C1 segment of cervical spinal cord (tissue), 14 donors: ENCODE measurements at regions not wholly inside any gene's neighbourhood (a gene's known extent, or its start where the extent isn't known, plus 50 kb on each side); places are given as distances from the start of the nearest gene placed in this dataset.
"Not testable (repeated sequence)": the region's sequence is repeated elsewhere in the genome, so short reads cannot be mapped to it uniquely, and the experiment has no call there.

ENCODE experiments used
- DNase-seq, 14 donors: peaks; one replicate each; lab custom pipeline; 2025; lab: John Stamatoyannopoulos, UW

DNA sequence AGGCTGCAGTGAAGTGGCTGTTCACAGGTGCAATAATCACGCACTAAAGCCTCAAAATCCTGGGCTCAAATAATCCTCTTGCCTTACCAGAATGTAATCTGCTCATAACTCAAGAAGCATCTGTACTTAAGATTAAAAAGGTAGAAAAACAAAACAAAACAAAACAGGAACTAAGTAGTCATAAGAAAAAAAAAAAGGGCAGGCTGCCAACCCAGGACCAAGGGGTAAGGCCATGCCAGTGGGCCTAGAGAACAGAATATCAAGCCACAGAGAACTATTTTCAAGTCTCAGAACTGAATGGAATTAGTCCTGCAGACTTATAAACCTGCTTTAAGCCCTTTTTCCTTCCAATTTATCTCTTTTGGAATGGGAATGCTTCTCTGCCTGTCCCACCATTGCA is 64.8 kb upstream of the TBC1D3K start:
- no peak for DNase-seq

DNA sequence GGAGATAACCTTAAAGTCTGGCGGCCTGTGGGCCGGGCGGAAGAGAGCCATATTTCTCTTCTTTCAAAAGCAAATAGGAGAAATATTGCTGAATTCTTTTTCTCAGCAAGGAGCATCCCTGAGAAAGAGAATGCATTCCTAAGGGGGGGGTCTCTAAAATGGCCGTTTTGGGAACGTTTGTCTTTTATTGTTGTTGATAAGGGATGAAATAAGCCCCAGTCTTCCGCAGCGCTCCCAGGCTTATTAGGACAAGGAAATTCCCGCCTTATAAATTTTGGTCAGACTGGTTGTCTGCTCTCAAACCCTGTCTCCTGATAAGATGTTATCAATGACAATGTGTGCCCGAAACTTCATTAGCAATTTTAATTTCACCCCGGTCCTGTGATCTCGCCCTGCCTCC is 65.8 kb upstream of the TBC1D3K start:
- DNase-seq, result not testable (repeated sequence)

DNA sequence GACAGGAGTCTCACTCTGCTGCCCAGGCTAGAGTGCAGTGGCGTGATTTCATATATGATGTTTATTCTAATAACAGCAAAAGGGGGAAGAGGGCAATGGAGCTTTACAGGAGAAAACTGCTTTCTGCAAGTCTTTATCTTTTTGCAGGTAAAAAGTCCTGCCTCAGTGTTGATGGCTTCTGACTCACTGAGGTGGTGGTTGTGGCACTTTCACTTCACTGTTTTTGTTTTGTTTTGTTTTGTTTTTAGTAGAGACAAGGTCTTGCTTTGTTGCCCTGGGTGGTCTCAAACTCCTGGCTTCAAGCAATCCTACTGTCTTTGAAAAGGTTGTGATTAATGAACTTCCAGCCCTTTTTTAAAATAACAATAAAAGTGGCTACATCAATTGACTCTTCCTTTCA is 68.0 kb upstream of the TBC1D3K start:
- no peak for DNase-seq

DNA sequence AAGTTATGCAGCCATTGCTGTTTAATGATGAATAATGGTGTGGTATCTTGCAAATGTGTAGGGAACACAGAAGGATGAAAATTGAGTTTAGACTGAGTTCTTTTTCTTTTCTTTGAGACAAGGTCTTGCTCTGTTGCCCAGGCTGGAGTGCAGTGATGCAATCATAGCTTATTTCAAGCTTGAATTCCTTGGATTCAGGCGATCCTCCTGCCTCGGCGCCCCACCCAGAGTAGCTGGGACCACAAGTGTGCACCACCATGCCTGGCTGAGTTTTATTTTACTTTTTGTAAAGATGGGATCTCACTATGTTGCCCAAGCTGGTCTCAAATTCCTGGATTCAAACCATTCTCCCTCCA is 74.6 kb upstream of the TBC1D3K start:
- no peak for DNase-seq

DNA sequence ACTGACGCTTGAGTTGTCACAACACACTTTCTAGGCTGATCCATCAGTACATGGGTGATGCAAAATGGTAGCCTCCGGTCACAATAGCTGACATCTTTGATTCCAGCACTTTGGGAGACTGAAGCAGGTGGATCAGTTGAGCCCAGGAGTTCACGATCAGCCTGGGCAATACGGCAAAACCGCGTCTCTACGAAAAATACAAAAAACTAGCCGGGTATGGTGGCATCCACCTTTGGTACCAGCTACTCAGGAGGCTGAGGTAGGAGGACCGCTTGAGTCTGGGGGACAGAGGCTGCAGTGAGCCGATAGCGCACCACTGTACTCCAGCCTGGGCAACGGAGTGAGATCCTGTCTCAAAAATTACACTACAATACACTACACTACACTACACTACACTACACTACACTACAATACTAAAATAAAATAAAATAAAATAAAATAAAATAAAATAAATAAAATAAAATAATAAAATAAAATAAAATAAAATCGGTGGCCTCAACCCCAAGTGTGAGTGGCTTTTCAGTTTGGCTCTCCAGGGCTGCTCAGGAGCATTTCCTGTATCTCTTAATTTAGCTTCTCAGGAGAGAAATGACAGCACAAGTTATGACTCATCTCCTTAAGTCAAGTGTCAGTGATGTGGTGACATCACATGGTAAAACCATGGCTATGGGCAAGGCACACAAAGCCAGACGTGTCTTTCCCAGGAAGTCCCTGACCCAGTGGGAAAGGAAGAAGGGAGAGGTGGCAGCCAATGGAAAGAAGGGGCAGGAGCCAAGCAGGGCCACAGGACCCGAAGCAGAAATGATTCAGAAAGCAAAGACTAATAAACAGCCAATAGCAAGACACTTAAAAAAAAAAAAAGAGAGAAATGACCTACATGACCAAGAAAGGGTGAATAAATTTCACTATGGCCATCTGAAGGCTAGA is 75.3 kb upstream of the TBC1D3K start:
- no peak for DNase-seq

DNA sequence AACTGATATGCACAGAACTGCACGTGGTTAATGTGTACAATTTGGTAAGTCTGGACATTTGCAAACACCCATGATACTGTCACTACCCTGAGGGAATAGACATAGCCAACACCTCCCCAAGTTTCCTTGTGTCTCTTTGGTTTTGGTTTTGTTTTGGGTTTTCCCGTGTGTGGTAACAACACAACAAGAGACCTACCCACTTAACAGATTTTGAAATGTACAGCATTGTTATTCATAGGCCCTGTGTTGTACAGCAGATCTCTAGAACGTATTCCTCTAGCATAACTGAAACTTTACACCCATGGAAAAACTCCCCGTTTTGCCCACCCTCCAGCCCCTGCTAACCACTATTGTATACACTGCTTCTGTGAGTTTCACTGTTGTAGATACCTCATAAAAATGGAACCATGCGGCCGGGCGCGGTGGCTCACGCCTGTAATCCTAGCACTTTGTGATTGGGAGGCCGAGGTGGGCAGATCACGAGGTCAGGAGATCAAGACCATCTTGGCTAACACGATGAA is 76.3 kb upstream of the TBC1D3K start:
- DNase-seq, result no peak

DNA sequence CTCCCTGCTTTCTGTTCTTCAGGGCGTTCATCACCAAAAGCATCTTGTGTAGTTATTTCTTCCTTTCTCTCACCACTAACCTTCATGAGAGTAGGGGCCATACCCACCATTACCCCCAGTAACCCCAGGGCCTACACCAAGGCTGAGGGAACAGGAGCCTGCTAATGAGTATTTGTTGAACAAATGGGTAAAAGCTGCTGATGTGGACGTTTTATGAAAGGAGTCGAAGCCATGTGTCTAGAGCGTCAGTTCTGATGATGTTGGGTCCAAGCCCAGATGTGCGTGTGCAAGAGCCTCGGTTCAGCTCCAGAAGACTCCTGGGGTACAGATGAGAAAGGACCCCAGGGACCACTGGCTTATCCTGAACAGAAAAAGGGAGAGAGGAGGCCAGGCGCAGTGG is 77.1 kb upstream of the TBC1D3K start:
- no peak for DNase-seq

DNA sequence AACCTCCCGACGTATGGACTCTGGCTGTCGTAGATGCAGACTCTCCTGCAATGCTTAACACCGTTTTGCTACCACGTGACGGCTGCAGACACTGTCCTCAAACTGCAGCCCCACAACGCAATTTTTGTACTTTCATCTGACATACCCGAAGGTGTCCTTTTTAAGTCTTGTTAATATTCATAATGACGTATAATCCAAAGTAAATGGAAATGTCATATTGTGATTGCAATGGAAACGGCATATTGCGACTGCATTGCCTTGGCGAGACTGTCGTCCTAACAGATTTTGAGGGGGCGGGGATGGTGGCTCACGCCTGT is 79.3 kb upstream of the TBC1D3K start:
- no peak for DNase-seq

DNA sequence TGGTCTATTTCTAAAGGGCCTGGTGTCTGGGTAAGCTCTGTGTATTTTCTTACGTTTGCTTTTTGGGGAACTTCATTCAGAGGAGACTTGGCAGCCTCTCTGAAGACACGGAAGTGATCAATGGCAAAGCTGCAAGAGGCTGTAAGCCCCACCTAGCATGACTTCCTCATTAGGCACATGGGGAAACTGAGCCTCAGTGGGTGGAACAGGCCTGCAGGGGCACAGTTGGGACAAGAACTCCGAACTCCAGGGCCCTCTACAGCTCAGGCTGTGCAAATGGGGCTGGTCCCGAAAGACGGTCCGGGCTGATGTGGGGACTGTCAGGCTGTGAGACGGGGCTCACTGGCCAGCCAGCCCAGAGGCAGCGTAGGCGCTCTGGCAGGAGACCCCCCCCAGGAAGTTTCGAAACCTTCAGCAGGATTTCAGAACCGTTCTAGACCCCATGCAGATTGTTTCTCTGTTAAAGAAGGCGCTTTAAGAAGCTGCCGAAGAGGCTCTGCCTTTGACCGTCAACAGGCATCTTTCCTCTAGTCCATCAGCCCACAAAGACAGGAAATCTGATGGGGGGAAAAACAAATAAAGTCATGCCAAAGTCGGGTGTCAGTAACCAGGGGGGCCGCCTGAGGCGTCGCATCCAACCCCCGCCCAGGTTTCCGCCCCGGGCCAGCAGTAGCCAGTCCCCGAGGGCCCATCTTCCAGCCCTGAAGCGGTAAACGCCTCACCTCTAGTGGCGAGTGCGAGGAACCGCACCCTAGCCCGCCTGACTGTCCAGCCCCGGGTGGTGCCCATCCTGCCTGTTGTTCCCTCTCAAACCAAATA is 79.8 kb upstream of the TBC1D3K start:
- peak in 7 of 14 donors; percentile 4 to 37 (median 21) for DNase-seq

DNA sequence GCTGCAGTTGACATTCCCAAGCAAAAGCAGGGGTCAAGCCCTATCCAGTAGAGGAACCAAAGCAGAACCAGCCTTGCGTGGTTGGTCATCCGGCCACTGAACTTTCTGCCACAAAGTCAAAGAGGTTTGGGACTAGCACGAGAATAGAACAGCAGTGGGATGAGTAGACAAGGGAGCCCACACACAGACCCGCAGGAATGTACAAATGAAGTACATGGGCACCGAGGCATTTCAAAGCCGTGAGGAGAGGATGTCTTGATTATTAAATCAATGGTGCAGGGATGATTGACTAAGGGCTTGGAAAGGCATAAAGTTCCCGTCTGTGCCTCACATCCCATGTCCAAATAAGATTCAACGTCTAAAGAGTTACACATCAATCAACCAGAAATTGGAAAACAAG is 81.8 kb upstream of the TBC1D3K start:
- no peak for DNase-seq

DNA sequence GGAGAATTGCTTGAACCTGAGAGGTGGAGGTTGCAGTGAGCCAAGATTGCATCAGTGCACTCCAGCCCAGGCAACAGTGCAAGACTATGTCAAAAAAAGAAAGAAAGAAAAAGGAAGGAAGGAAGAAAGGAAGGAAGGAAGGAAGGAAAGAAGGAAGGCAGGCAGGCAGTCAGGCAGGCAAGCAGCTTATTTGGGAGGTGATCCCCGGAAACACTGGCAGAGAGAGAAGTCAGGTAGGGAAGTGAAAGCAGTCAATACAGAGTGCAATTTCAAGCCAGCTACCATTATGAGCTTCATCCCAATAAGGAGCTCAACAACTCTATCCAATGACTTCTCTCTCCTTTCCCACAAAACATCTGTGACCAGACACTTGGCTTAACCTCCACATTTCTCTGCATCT is 83.0 kb upstream of the TBC1D3K start:
- DNase-seq, result no peak

DNA sequence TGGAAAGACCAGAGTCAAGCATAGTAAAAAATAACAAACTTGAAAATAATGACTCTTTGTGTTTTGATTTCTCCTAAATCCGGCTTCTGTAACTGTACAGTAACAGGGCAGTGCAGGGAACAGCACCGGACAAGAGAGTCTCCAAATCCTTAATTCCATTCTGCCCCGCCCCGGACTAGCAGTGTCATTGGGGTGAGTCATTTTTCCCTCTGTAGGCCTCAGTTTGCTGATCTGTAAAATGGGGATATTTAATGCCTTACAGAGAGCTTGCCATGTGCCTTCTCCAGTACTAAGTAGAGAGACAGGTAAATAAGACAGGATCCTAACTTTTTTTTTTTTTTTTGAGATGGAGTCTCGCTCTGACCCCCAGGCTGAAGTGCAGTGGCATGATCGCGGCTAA is 83.6 kb upstream of the TBC1D3K start:
- DNase-seq, result no peak

DNA sequence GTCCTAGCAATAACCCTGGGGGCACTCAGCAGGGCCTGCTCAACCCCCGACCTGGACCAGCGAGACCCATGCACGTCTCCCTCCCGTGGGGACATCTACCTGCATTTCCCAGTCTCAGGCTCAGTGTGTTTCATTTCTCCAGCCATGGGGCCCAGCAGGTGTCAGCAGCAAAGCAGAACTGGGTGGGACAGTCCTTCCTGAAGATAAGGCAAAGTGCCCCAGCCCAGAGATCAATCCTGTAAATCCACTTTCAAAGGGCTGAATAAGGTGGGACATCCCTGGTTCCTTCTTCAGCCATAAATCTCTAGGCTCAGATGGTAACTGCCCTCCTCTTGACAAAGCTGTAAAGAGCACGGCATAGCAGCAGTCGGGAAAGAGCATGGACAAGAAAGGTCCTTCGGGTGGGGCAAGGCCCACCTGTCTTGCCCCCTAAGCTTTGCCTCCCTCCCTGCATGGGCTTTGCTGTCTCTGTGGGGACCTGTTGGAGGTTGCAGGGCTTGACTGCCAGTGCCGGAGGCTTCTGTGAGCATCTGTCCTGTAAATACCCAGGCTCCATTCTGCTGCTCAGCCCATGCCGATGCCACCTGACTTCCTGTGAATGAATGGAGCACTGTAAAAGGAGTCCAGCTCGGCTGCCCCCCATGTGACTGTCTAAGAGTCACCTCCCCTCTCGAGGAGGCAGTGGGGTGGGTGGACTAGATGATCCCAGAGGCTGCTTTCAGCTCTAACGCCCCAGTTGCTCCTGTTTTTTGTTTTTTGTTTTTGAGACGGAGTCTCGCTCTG is 84.8 kb upstream of the TBC1D3K start:
- no peak for DNase-seq

DNA sequence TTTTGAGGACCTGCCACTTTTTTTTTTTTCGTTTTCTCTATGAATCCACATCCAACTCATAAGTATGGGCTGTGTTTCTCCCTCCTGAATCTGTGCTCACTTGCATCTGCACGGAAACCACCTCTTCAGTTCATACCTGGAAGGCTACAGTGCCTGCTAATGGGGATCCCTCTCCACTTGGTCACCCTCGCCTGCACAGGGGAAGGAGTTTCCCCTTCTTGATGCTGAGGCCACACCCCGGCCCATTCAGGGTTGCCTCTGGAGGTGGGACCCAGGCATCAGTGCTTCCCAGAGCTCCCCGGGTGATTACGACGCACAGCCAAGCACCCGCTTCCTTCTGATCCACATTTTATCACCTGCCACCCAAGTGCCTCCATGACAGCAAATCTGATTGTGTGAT is 85.9 kb upstream of the TBC1D3K start:
- no peak for DNase-seq

DNA sequence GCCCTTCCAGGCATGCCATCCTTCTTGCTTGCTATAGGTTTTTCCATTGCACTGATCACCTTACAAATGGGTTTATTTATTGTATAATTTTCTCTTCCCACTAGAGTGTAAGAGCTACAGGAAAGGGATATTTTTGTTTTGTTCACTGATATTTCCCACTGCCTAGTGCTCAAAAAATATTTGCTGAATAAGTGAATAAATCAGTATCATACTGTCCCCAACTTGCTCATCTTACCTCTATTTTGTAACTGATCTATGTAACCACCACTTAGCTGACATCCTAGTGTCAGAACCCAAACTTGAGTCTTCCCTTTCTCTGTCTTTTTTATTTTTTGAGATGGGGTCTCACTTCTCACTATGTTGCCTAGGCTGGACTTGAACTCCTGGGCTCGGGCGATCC is 87.6 kb upstream of the TBC1D3K start:
- DNase-seq, result no peak

DNA sequence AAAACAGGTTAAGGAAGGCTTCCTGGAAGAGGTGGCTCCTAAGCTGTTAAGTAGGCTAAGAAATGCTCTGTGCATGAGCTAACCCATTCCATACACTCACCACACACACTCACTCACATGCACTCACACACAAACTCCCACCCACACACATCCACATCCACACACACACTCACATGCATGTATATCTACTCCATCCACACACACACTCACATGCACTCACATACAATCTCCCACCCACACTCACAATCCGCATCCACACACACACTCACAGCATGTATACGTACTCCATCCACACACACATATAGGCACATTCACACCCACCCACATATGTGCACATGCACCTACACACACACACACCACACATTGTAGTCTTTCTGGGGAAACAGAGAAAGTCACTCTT is 89.3 kb upstream of the HNF1B start:
- DNase-seq, result no peak

DNA sequence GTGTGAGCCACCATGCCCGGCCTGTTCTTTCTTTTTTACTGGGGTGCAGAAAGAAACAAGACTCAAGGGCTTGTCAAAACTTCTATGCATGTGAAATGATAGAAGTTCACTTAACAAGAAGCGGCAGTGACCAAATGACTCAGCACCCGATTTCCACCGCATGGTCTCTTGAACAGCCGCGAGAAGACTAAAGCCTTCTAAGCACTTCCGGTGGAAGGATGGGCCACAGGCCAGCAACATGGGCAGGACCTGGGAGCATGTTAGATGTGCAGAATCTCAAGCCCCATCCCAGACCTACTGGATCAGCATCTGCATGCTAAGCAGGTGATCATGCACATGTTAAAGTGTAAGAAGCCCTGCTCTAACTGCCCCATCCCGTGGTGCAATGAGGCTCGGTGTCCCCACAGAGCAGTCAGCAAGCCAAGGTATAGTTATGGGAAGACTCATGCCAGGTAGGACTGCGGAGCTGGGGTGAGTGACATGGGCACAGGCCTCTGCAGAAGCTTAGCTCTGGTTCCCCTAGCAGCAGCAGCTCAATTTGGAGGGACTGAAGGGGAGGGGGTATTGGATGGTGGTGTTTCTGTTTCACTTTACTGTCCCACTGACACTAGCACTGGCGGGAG is 88.5 kb upstream of the HNF1B start:
- no peak for DNase-seq

DNA sequence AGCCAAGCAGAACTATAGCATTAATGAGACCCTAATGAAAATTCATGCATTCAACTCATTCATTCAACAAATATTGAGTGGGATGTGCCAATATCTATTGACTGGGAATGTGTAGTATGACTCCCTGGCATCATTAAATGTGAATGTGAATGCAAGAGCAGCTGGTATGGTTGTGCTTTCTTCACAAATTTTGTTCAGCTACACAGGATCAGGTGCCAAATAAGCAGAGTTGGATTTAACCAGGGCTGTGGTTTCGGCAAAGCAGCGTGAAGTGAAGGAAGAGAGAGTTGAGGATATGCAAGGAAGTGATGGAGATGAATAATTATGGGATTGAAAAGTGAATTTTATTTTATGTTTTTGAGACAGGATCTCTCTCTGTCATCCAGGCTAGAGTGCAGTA is 87.1 kb upstream of the HNF1B start:
- DNase-seq, result no peak

DNA sequence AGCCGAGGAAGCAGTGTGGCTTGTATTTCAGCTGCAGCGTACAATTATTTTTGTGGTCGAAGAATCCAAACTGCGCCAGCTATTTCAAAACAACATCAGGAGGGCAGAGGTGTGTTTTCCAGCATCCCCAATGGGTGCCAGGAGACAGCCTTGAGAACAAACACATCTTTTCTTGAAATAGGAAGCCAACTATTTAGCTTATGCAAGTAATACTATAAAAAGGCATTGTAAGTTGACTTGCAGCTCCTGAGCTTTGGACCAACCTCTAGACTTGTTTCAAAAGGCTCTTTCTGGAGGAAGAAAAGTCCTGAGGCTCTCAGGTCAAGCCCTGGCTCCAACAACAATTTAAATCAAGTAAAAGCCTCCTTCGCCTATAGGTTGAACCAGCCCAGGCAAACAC is 86.6 kb upstream of the HNF1B start:
- no peak for DNase-seq

DNA sequence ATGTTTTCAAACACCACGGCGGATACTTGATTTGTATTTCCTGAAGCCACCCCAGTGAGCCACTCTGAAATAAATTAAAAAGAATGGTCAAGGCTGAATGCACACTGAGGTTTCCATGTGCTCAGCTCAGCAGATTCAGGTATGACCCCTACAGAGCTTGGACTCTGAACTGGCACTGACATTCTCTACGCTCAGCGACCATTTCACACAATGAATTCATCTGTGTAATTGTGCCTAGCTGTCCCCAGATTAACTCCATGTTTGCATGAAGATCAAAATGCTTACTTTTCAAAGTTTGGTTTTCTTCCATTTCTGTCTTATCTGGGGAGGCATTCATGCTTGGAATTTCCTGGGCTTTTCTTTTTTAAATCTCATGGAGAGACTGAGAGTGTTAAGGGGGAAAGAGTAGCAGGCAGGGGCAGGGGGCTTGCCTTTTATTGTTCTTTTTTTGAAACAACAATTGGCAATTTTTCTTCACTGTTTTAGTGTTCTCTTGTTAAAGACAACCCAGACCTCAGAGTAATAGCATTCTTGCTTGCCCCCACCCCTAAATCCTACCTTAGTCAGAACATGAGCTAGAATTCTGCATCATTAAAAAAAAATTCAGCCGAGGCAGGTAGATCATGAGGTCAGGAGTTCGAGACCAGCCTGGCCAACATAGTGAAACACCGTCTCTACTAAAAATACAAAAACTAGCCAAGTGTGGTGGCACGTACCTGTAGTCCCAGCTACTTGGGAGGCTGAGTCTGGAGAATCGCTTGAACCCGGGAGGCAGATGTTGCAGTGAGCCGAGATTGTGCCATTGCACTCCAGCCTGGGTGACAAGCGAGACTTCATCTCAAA is 85.5 kb upstream of the HNF1B start:
- DNase-seq, result no peak
